RPMI8226 (cell line): ENCODE measurements at regions not wholly inside any gene's neighbourhood (a gene's known extent, or its start where the extent isn't known, plus 50 kb on each side); places are given as distances from the start of the nearest gene placed in this dataset.
"Not testable (repeated sequence)": the region's sequence is repeated elsewhere in the genome, so short reads cannot be mapped to it uniquely, and the experiment has no call there.

Experiments used
- DNase-seq: peaks from one replicate; pipeline ENCODE4 v3.0.0-alpha.2; 2015

DNA sequence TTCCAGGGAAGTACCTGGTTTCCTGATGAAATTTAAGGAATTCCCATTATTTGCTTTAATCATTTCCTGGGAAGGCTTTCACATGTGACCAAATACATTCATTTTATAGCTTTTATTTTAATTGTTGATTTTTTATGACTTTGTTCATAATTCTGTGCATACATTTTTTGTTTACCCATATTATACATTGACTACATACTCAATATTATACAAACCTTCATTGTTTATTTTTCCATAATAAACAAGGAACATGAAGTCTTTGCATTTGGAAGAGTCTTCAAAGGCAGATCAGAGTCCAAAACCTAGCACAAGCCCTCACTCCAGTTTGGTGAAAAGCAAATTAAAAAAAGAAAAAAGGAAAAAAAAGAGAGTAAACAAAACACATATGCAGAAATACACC lies 218.3 kb upstream of the NRIP1 start:
- no peak for DNase-seq

DNA sequence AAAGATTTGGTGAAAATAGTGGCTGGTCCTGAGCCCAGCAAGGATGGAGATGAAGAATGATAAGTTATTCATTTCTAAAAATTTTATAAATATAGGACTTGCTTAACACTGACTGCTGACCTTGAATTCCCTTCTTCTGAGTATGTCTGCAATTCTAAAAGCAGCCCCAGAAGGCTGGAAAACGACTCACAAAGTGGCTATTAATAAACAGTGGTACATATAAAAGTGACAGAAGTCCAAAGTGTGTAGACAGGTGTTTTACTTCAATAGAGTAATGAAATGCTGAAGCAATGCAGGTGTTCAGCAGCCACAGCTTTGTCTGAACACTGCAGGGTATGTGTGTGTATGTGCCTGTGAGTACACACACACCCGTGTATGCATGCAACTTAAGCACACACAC lies 219.0 kb upstream of the NRIP1 start:
- no peak for DNase-seq

DNA sequence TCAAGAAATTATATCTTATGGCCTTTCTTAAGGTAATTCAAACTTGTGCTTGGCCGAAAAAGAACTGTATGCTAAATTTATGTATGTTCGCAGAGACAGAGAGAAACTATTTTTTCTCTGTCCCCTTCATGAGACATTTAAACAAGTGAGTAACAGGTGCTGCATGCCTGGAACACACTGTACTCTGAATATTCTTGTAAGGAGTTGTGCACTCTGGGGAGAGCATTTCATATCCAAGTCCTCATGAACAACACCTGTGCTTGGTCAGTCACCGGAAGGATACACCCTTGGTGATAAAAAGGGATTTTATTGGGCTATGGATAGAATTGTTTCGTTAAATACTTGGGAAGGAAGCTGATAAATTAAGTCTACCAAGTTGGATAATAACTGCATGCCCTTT lies 220.8 kb upstream of the NRIP1 start:
- DNase-seq = no peak

GRCh38 chr21:15289246-15289645 lies 224.4 kb upstream of the NRIP1 start:
- no peak for DNase-seq

- peak; percentile 88 for DNase-seq
Observed at GRCh38 chr21:15289896-15290841, 225.4 kb upstream of the NRIP1 start.

DNA sequence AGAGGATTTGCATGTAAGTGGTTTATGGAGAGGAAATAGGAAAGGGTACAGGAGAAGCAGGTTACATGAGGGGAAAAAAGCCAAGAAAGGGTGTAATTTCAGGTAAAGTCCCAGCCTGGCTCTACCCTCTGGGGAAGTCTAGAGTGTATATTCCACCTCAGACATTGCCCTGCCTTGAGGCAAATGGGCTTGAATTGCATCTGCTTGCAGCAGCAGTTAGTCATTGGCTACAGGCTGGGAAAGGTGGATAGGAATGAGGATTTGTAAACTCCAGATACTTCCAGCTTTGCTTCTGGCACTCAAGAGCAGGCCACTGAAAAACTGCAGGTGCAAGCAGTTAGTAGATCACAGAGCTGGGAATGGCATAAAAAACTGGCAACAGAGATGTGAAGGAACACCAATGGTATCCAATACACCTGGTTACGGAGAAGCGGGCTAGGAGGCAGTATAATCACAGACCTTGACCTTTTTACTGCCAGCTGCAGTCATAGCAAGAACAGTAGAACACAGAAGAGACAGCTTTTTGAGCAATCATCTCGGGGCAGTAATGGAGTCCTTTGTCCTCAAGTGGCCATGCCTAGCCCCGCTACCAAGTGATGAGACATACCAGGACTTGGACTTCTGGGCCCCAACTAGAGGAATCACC lies 226.9 kb upstream of the NRIP1 start:
- DNase-seq = no peak

- no peak for DNase-seq
Observed at GRCh38 chr21:15293240-15293639, 228.4 kb upstream of the NRIP1 start.

DNA sequence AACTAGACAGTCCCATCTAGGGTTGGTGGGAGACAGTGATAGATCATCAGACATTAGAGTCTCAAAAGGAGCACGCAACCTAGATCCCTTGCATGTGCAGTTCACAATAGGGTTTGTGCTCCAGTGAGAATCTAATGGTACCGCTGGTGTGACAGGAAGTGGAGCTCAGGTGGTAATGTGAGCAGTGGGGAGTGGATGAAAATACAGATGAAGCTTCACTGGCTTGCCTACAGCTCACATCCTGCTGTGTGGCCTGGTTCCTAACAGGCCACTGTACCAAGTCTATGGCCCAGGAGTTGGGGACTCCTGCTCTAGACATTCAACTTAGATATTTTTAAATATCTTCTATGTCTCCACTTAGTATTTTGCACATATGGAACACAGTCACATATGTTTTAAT lies 231.1 kb upstream of the NRIP1 start:
- DNase-seq = no peak

- DNase-seq = no peak
Observed at GRCh38 chr21:15297824-15298223, 233.0 kb upstream of the NRIP1 start.

DNA sequence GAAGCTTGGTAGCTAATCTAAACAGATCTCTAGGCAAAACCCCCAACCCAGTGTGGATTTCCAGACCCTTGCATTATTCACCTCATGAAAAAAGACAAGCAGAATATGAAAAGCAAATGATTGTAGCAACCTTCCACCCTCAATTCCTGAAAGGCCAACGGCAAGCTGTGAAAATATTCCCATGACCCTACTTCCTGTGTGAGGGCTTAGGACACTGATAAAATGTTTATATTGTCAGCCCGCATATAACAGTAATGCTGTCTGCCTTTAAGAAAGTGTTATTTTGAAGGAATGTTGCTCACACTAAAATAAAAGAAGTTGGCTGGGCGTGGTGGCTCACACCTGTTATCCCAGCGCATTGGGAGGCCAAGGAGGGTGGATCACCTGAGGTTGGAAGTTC lies 233.5 kb upstream of the NRIP1 start:
- DNase-seq = no peak

DNA sequence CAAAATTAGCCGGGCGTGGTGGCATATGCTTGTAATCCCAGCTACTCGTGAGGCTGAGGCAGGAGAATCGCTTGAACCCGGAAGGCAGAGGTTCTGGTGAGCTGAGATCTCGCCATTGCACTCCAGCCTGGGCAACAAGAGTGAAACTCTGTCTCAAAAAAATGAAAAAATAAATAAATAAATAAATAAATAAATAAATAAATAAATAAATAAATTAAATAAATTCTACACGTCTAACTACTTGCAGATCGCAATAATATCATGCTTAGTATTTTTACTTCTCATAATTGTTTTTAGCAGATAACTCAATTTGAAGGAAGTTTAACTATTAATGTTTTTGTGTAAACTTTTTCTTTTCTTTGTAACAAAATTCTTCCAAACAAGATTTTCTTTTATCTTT lies 234.0 kb upstream of the NRIP1 start:
- DNase-seq = not testable (repeated sequence)

DNA sequence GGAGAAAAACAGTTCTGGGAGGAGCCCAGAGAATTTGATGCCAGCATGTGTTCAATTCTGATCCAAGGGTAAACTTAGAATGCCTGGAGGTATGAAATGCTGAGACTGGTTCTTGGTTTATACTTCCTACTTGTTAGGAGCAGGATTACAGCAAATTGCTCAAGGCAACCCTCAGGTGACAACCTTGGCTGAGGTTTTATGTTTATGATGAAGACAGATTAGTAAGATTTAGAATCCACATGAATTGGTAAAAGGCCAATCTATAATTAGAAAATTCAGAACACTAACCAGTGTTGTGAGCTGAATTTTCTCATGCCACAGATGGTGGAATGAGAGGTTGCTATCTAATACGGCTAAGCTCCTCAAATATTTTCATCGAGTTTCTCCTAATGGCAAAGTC lies 235.3 kb upstream of the NRIP1 start:
- no peak for DNase-seq

- DNase-seq = peak; percentile 29
Observed at GRCh38 chr21:15301014-15301413, 236.2 kb upstream of the NRIP1 start.

- no peak for DNase-seq
Observed at GRCh38 chr21:15301736-15302135, 236.9 kb upstream of the NRIP1 start.

- DNase-seq = no peak
Observed at GRCh38 chr21:15306271-15306670, 241.5 kb upstream of the NRIP1 start.

DNA sequence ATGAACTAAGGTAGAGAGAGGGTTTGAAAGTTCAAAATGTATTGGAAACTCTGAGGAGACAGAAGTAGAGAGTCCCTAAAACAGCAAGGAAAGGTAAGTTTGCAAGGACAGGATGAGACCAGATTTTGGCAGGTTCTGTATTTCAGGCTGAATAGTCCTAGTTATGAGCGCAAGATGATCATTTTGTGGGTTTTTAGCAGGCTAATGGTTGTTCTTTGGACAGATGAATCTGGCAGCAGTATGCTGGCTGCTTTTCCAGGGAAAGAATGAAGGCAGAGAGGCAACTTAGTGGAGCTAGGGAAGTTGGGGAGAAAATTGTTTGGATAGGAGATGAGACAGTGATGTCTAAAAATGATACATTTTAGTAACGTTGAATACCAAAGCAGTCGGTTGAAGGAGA lies 243.5 kb upstream of the NRIP1 start:
- no peak for DNase-seq

GRCh38 chr21:15309022-15309590 lies 244.3 kb upstream of the NRIP1 start:
- DNase-seq = no peak

DNA sequence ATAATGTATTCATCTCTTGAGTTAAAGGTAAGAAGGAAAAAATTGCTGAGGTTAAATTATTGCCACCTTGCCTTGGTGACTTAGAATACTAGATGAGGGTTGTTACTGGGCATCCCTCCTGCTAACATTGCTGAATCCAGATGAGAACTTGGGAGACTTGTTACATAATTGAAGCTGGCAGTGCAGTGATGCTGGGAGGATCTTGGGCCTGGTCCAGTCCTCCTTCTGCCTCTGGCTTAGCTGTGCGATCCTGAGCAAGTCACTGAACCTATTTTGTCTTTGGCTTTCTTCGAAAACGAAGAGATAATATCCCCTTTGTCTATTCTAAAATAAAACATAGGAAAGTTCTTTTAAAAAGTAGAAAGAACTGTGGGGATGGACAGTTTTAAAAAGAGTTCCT lies 244.9 kb upstream of the NRIP1 start:
- no peak for DNase-seq

- no peak for DNase-seq
Observed at GRCh38 chr21:15311510-15311909, 246.7 kb upstream of the NRIP1 start.

- DNase-seq = not testable (repeated sequence)
Observed at GRCh38 chr21:15317034-15317433, 252.2 kb upstream of the NRIP1 start.

GRCh38 chr21:15319727-15320126 lies 254.9 kb upstream of the NRIP1 start:
- DNase-seq = no peak

GRCh38 chr21:15324542-15324941 lies 259.7 kb upstream of the NRIP1 start:
- DNase-seq = no peak

DNA sequence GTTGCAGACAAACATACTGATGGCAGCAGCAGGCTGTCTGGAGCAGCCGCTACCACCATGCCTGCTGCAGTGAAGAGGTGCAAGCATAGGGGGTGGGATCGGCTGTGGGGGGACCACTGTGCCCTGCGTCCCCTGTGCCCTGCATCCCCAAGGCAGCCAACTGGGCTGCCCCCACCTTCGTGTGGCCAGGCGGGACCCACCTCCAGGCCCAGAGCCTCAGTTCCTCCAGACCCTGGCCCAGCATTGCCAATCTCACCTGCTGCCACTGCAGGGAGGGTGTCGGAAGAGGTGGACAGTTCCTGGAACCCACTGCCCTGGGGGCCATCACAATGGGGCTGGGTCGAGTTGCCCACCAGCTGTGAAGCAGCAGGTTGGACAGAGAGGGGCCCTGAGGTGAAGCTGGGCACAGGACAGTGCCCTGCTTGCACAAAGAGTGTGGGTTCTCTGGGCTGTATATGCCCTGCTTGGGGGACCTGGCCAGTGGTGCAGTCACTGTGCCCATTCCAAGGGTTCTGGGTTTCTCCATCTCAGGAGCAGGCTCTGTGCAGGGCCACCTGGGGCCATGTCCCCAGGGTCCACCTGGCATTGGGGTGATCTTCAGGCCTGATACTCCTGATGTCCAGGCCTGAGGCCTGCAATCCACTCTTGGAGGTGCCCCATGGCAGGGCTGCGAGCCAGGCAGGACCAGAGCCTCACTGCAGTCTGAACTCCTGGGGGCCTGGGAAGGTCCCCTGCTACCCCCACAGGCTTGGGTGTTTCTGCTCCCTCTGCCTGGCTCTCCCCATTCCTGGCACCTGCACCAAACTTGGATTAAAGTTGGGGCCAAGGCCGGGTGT lies 261.4 kb upstream of the NRIP1 start:
- no peak for DNase-seq
